ENCODE measurements at regions not wholly inside any gene's neighbourhood (a gene's known extent, or its start where the extent isn't known, plus 50 kb on each side); places are given as distances from the start of the nearest gene placed in this dataset.
"Not testable (repeated sequence)": the region's sequence is repeated elsewhere in the genome, so short reads cannot be mapped to it uniquely, and the experiment has no call there.

DNA sequence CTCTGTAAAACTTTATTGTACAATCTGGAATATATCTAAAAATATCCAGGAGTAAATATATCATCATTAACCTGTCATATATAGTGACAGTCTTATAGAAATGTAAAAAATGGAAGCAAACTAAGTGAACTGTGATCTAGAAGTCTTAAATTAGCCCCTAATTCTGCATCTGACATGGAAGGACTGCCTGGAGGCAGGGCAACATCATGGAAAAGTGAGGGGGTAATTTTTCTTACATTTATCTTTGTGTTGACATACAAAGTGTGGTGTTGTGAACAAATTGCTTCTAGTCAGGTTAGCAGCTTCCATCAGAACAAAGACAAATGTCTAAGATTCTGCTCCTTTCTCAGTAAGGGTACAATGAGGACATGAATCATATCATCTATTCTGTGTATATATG, 186.3 kb downstream of the C4orf33 start:
- DNase-seq (no peak), ATAC-seq (ENCODE audit: poor library complexity) (no peak)
- CTCF ChIA-PET: no interaction called here
- Mint-ChIP-seq H3K36me3 (ENCODE audit: low read depth) (no peaks in the 10 kb centered on the region), H3K27ac (no peak overlapping the region), H3K27me3 (peaks cover 5% of the 10 kb centered on the region), H3K4me3 (no peak overlapping the region), H3K4me1 (ENCODE audit: low read depth) (no peaks in the 10 kb centered on the region), H3K9me3 (no peaks in the 10 kb centered on the region)
- Histone ChIP-seq H3K4me1 (ENCODE audit: insufficient read depth, low read length) (no peaks in the 10 kb centered on the region), H3K9me3 (ENCODE audit: control insufficient read depth in 1 of 2, insufficient read depth in 1 of 2, low read length in 2 of 2) (no peaks in the 10 kb centered on the region), H3K27me3 (ENCODE audit: control insufficient read depth in 1 of 2, insufficient read depth in 2 of 2, low read length in 2 of 2) (no peaks in the 10 kb centered on the region), H3K36me3 (ENCODE audit: insufficient read depth, low read length) (no peaks in the 10 kb centered on the region), H3K4me3 (ENCODE audit: low read length) (no peak overlapping the region), H3K27ac (ENCODE audit: low read depth in 1 of 2, low read length in 2 of 2) (no peak overlapping the region)
- intact Hi-C loops (cut with DNase I, micrococcal nuclease): no loop called here
- TF ChIP-seq, protein P1, sequence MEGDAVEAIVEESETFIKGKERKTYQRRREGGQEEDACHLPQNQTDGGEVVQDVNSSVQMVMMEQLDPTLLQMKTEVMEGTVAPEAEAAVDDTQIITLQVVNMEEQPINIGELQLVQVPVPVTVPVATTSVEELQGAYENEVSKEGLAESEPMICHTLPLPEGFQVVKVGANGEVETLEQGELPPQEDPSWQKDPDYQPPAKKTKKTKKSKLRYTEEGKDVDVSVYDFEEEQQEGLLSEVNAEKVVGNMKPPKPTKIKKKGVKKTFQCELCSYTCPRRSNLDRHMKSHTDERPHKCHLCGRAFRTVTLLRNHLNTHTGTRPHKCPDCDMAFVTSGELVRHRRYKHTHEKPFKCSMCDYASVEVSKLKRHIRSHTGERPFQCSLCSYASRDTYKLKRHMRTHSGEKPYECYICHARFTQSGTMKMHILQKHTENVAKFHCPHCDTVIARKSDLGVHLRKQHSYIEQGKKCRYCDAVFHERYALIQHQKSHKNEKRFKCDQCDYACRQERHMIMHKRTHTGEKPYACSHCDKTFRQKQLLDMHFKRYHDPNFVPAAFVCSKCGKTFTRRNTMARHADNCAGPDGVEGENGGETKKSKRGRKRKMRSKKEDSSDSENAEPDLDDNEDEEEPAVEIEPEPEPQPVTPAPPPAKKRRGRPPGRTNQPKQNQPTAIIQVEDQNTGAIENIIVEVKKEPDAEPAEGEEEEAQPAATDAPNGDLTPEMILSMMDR (IDR thresholded peaks at IDR 0.05): no peak
- POLR2A ChIA-PET: no interaction called here

DNA sequence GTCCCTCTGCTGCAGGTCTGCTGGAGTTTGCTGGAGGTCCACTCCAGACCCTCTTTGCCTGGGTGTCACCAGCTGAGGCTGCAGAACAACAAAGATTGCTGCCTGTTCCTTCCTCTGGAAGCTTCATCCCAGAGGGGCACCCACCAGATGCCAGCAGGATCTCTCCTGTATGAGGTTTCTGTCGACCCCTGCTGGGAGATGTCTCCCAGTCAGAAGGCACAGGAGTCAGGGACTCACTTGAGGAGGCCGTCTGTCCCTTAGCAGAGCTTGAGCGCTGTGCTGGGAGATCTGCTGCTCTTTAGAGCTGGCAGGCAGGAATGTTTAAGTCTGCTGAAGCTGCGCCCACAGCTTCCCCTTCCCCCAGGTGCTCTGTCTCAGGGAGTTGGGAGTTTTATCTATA, 196.2 kb downstream of the C4orf33 start:
- not testable (repeated sequence) for H3K4me3 Mint-ChIP-seq

DNA sequence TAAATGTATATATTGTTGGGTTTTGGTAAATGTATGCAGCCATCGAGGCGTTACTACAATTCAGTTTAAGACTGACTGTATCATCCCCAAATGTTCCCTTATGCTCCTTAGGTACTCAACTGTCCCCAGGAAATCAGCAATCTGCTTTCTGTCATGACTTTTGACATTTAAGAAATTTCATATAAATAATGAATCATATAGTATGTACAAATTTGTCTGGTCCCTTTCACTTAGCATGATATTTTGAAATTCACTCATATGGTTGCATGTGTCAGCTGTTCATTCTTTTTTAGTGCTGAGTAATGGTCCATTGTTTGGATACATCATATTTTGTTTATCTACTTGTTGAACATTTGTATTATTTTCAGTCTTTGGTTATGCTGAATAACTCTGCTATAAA, 218.8 kb downstream of the C4orf33 start:
- no peaks in the 10 kb centered on the region for H3K4me1 Mint-ChIP-seq (ENCODE audit: low read depth)
- no peaks in the 10 kb centered on the region for H3K36me3 Mint-ChIP-seq (ENCODE audit: low read depth)
- Histone ChIP-seq H3K4me1 (ENCODE audit: insufficient read depth, low read length) (no peaks in the 10 kb centered on the region), H3K27ac (ENCODE audit: low read depth in 1 of 2, low read length in 2 of 2) (no peak overlapping the region), H3K36me3 (ENCODE audit: insufficient read depth, low read length) (no peaks in the 10 kb centered on the region), H3K4me3 (ENCODE audit: low read length) (no peak overlapping the region), H3K9me3 (ENCODE audit: control insufficient read depth in 1 of 2, insufficient read depth in 1 of 2, low read length in 2 of 2) (peaks cover 0 to 5% of the 10 kb centered on the region in 2 experiments), H3K27me3 (ENCODE audit: control insufficient read depth in 1 of 2, insufficient read depth in 2 of 2, low read length in 2 of 2) (no peaks in the 10 kb centered on the region)
- CTCF ChIA-PET: no interaction called here
- intact Hi-C loops (cut with DNase I, micrococcal nuclease): no loop called here
- POLR2A ChIA-PET: no interaction called here
- ATAC-seq (ENCODE audit: poor library complexity): no peak
- H3K27me3 Mint-ChIP-seq: peaks cover 5% of the 10 kb centered on the region
- H3K4me3 Mint-ChIP-seq: no peak overlapping the region
- DNase-seq: no peak
- TF ChIP-seq, protein P1 (IDR thresholded peaks at IDR 0.05): no peak
- no peak overlapping the region for H3K27ac Mint-ChIP-seq
- H3K9me3 Mint-ChIP-seq: no peaks in the 10 kb centered on the region

More for the DNA sequence above, 196.2 kb downstream of the C4orf33 start:
- H3K9me3 ChIP-seq (ENCODE audit: control insufficient read depth in 1 of 2, insufficient read depth in 1 of 2, low read length in 2 of 2); H3K36me3 ChIP-seq (ENCODE audit: insufficient read depth, low read length); POLR2A ChIA-PET; H3K9me3 Mint-ChIP-seq; H3K27ac ChIP-seq (ENCODE audit: low read depth in 1 of 2, low read length in 2 of 2); H3K4me1 Mint-ChIP-seq (ENCODE audit: low read depth); ATAC-seq (ENCODE audit: poor library complexity); intact Hi-C loops (cut with DNase I, micrococcal nuclease); H3K4me1 ChIP-seq (ENCODE audit: insufficient read depth, low read length); CTCF ChIA-PET; H3K4me3 ChIP-seq (ENCODE audit: low read length); H3K27me3 ChIP-seq (ENCODE audit: control insufficient read depth in 1 of 2, insufficient read depth in 2 of 2, low read length in 2 of 2); DNase-seq; H3K36me3 Mint-ChIP-seq (ENCODE audit: low read depth); H3K27ac Mint-ChIP-seq: not testable (repeated sequence)
- H3K27me3 Mint-ChIP-seq: peaks cover 19% of the 10 kb centered on the region

DNA sequence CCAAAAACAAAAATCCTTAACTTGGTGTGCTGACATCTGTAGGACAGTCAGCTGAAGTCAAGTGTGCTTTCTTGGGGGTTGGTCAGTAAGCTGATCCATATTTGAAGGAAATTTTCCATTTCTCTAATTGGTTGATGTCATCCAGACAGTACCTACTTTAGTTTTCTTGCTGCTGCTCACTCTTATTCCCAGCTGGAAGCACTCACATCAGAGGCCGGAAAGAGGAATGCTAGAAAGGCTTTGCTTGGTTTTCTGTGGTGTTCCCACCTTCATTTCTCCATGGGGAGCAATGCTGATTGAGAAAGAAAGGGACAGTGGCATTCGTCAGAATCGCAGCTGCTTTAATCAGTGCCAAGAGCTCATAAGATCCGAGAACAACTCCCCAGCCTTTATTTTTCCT, 227.0 kb downstream of the C4orf33 start:
- Mint-ChIP-seq H3K4me1 (ENCODE audit: low read depth) (no peaks in the 10 kb centered on the region), H3K27me3 (peaks cover 19% of the 10 kb centered on the region), H3K4me3 (no peak overlapping the region), H3K36me3 (ENCODE audit: low read depth) (no peaks in the 10 kb centered on the region), H3K9me3 (no peaks in the 10 kb centered on the region), H3K27ac (no peak overlapping the region)
- CTCF ChIA-PET: no interaction called here
- H3K9me3 ChIP-seq (ENCODE audit: control insufficient read depth in 1 of 2, insufficient read depth in 1 of 2, low read length in 2 of 2): no peaks in the 10 kb centered on the region
- POLR2A ChIA-PET: no interaction called here
- H3K27me3 ChIP-seq (ENCODE audit: control insufficient read depth in 1 of 2, insufficient read depth in 2 of 2, low read length in 2 of 2): no peaks in the 10 kb centered on the region
- H3K4me3 ChIP-seq (ENCODE audit: low read length): no peak overlapping the region
- ATAC-seq (ENCODE audit: poor library complexity) (no peak), DNase-seq (no peak)
- TF ChIP-seq, protein P1 (IDR thresholded peaks at IDR 0.05): no peak
- no peak overlapping the region for H3K27ac ChIP-seq (ENCODE audit: low read depth in 1 of 2, low read length in 2 of 2)
- no peaks in the 10 kb centered on the region for H3K4me1 ChIP-seq (ENCODE audit: insufficient read depth, low read length)
- intact Hi-C loops (cut with DNase I, micrococcal nuclease): no loop called here
- H3K36me3 ChIP-seq (ENCODE audit: insufficient read depth, low read length): no peaks in the 10 kb centered on the region

All from CD4-positive, alpha-beta T cell (primary cell).